ENCODE measurements at regions not wholly inside any gene's neighbourhood (a gene's known extent, or its start where the extent isn't known, plus 50 kb on each side); places are given as distances from the start of the nearest gene placed in this dataset.

DNA sequence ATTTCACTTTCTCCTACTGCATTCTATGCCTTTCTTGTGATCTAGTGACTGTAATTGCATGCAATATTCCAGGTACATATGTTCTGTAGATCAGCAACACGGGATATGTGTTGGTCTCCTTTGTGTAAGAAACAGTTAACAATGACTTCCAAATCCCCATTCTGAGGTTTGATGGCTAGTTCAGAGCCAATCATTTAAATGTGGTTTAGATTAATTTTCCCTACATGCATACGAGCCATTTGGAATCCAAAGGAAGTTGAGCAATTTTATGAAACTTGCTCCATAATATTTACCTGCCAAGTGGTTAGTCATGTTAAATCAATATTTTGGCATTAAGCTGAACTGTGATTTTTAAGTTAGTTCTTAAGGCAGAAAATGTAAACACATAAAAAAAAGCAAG, 172.8 kb upstream of the DCAF12L2 start:
- H3K4me3 Mint-ChIP-seq = no peak overlapping the region
- H3K9me3 Mint-ChIP-seq = peaks cover 11% of the 10 kb centered on the region
- H3K4me1 Mint-ChIP-seq = no peaks in the 10 kb centered on the region
- no peak overlapping the region for H3K27ac Mint-ChIP-seq
- no peak for DNase-seq
- no peaks in the 10 kb centered on the region for H3K27me3 Mint-ChIP-seq (ENCODE audit: low read depth, poor library complexity)
- TF ChIP-seq, protein P1, sequence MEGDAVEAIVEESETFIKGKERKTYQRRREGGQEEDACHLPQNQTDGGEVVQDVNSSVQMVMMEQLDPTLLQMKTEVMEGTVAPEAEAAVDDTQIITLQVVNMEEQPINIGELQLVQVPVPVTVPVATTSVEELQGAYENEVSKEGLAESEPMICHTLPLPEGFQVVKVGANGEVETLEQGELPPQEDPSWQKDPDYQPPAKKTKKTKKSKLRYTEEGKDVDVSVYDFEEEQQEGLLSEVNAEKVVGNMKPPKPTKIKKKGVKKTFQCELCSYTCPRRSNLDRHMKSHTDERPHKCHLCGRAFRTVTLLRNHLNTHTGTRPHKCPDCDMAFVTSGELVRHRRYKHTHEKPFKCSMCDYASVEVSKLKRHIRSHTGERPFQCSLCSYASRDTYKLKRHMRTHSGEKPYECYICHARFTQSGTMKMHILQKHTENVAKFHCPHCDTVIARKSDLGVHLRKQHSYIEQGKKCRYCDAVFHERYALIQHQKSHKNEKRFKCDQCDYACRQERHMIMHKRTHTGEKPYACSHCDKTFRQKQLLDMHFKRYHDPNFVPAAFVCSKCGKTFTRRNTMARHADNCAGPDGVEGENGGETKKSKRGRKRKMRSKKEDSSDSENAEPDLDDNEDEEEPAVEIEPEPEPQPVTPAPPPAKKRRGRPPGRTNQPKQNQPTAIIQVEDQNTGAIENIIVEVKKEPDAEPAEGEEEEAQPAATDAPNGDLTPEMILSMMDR (IDR thresholded peaks at IDR 0.05) = no peak
- no peaks in the 10 kb centered on the region for H3K36me3 Mint-ChIP-seq (ENCODE audit: low read depth)

DNA sequence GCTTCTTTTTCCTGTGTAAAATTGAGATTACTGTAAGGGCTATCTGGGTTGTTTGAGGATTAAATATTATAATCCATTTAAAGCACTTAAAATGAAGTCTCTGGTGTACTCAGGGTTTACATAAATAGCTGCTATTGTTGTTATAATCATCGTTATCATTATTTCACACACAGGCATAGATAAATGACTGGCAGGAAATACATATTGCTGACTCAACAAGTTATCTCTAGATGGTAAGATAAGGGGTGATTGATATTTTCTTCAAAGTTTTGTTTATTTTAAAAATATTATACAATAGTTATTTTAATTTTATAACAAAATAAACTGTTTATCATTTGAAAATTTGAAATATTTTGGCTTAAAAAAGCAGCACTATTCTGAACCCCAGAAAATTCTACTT, 134.3 kb upstream of the DCAF12L2 start:
- DNase-seq = no peak
- no peak overlapping the region for H3K27ac Mint-ChIP-seq
- H3K36me3 Mint-ChIP-seq (ENCODE audit: low read depth) = peaks cover 4% of the 10 kb centered on the region

DNA sequence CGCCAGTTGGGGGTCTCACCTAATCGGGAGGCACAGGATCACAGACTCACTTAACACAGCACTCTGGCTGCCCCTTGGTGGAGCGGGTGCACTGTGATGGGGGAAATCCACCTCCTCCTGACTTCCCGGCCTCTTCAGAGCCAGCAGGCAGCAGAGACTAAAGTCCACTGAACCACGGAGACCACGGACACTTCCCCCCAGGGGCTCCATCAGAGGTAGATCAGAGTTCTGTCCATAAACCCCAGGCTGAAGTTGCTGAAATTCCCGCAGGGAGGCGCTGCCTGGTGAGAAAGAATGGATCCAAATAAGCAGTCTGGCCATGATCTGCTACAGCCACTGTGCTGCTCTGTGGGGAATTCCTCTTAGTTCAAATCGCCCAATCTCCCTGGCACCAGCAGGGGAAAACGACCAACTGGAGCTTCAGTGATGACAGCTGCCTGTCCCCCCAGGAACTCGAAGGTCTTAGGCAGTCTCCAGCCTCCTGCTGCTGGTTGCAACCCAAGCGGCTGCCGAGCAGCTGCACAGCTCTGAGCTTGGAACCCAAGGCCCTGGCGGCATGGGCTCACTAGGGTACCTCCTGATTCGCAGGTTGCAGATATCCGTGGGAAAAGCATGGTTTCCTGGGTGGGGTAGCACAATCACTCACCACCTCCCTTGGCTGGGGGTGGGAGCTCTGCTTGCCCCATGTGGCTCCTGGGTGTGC, 106.9 kb upstream of the DCAF12L2 start:
- peaks cover 51% of the 10 kb centered on the region for H3K9me3 Mint-ChIP-seq
- H3K4me1 Mint-ChIP-seq = no peaks in the 10 kb centered on the region

More for the DNA sequence above, 134.3 kb upstream of the DCAF12L2 start:
- H3K4me3 Mint-ChIP-seq = no peak overlapping the region
- H3K9me3 Mint-ChIP-seq = peaks cover 35% of the 10 kb centered on the region
- no peaks in the 10 kb centered on the region for H3K27me3 Mint-ChIP-seq (ENCODE audit: low read depth, poor library complexity)
- TF ChIP-seq, protein P1 (IDR thresholded peaks at IDR 0.05) = no peak
- no peaks in the 10 kb centered on the region for H3K4me1 Mint-ChIP-seq

DNA sequence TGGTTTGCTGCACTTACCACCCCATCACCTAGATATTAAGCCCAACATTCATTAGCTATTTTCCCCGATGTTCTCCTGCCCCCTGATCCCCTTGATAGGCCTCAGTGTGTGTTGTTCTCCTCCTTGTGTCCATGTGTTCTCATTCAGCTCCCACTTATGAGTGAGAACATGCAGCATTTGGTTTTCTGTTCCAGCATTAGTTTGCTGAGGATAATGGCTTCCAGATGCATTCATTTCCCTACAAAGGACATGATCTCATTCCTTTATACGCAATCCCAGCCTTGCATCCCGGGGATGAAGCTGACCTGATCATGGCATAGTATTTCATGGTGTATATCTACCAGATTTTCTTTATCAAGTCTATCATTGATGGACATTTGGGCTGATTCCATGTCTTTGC, 99.0 kb upstream of the DCAF12L2 start:
- H3K36me3 Mint-ChIP-seq (ENCODE audit: low read depth) = no peaks in the 10 kb centered on the region
- no peak for DNase-seq
- TF ChIP-seq, protein P1 (IDR thresholded peaks at IDR 0.05) = no peak
- H3K4me1 Mint-ChIP-seq = no peaks in the 10 kb centered on the region
- no peak overlapping the region for H3K4me3 Mint-ChIP-seq
- no peaks in the 10 kb centered on the region for H3K27me3 Mint-ChIP-seq (ENCODE audit: low read depth, poor library complexity)
- no peak overlapping the region for H3K27ac Mint-ChIP-seq
- H3K9me3 Mint-ChIP-seq = peaks cover 73% of the 10 kb centered on the region

More for the DNA sequence above, 106.9 kb upstream of the DCAF12L2 start:
- TF ChIP-seq, protein P1 (IDR thresholded peaks at IDR 0.05) = no peak
- Mint-ChIP-seq H3K27me3 (ENCODE audit: low read depth, poor library complexity) (no peaks in the 10 kb centered on the region), H3K36me3 (ENCODE audit: low read depth) (peaks cover 16% of the 10 kb centered on the region), H3K27ac (no peak overlapping the region), H3K4me3 (no peak overlapping the region)
- no peak for DNase-seq

DNA sequence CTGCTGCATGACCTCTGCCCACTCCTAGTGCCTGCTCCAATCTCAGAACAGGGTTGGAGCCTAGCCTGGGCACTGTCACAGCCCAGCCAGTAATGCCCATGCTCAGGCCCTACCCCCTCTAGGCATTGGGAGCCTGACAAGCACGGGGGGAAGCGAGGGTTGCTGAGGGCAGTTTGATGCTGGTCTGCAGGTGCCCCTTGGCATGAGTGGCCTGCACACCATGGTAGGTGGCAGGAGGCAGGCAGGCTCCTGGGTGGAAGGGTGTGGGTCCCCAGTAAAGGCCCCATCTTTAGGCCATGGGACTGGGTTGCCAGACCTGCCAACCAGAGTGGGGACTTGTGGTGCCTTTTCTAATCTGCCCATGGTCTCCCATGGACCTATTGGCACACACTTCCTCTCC, 72.1 kb upstream of the DCAF12L2 start:
- no peak for DNase-seq
- TF ChIP-seq, protein P1 (IDR thresholded peaks at IDR 0.05) = no peak
- H3K27ac Mint-ChIP-seq = no peak overlapping the region
- no peaks in the 10 kb centered on the region for H3K4me1 Mint-ChIP-seq
- no peaks in the 10 kb centered on the region for H3K36me3 Mint-ChIP-seq (ENCODE audit: low read depth)
- H3K4me3 Mint-ChIP-seq = no peak overlapping the region
- peaks cover 28% of the 10 kb centered on the region for H3K9me3 Mint-ChIP-seq
- peaks cover 3% of the 10 kb centered on the region for H3K27me3 Mint-ChIP-seq (ENCODE audit: low read depth, poor library complexity)

DNA sequence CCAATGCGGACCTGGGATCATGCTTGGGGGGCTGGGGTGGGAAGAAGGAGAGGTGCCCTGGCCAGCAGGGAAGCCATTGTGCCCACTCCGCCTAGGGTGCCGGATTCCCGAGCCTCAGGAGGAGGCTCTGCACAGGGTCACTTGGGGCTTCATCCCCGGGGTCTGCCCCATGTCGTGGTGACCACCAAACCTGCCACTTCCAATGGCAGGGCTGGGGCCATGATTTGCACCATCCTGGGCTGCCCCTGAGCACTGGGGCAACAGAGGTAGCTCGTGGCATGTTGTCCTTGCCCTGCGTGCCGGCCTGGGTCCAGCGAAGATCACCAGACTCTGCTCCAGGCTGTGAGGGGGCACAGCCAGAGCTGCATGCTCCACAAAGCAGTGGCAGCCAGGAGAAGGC, 71.4 kb upstream of the DCAF12L2 start:
- no peaks in the 10 kb centered on the region for H3K36me3 Mint-ChIP-seq (ENCODE audit: low read depth)
- no peaks in the 10 kb centered on the region for H3K4me1 Mint-ChIP-seq
- peaks cover 30% of the 10 kb centered on the region for H3K9me3 Mint-ChIP-seq
- DNase-seq = no peak
- H3K27ac Mint-ChIP-seq = no peak overlapping the region
- no peak overlapping the region for H3K4me3 Mint-ChIP-seq
- H3K27me3 Mint-ChIP-seq (ENCODE audit: low read depth, poor library complexity) = peaks cover 3% of the 10 kb centered on the region
- TF ChIP-seq, protein P1 (IDR thresholded peaks at IDR 0.05) = no peak

All from nephron progenitor cell (in vitro differentiated cells).